SK-N-SH (cell line): ENCODE measurements at regions not wholly inside any gene's neighbourhood (a gene's known extent, or its start where the extent isn't known, plus 50 kb on each side); places are given as distances from the start of the nearest gene placed in this dataset.

ENCODE experiments used
- CTCF ChIA-PET: fragments of 300-600, 350-600 bp; formaldehyde crosslinking; extraction: SDS; loops from one replicate; lab custom pipeline; 2021; lab: Yijun Ruan, JAX
- POLR2A ChIA-PET: fragments of 350-600 bp; sonication (Branson Sonifier 250); formaldehyde crosslinking; extraction: SDS; loops from one replicate; lab custom pipeline; 2020; ENCODE audit warnings: antibody characterized with exemption, inconsistent platforms; lab: Yijun Ruan, JAX
- DNase-seq: peaks from one replicate; pipeline ENCODE4 v3.0.0; 2012
- H2AFZ ChIP-seq: fragments of 200-600 bp; sonication (generic); 2 replicates; pipeline ENCODE4 v1.8.1; 2016; ENCODE audit warnings: antibody characterized with exemption, mild to moderate bottlenecking, low read depth
- H3F3A ChIP-seq: fragments of 200-600 bp; sonication (generic); replicated peaks from 2 replicates; pipeline ENCODE3; 2016; ENCODE audit warnings: antibody characterized with exemption, mild to moderate bottlenecking; ENCODE audit not compliant: insufficient read depth
- H3K27ac ChIP-seq, 2 experiments: fragments of 200-500 bp in 1 of 2; fragments of 200-600 bp in 1 of 2; sonication (Bioruptor generic) in 1 of 2; sonication (generic), shearing (Covaris generic) in 1 of 2; 2 replicates each; pipeline versions ENCODE4 v1.5.1 to v1.6.1; 2014 to 2016; ENCODE audit warnings: low read depth in 2 of 2, inconsistent platforms in 1 of 2, low read length in 1 of 2, mild to moderate bottlenecking in 1 of 2, mixed read lengths in 1 of 2
- H3K27me3 ChIP-seq: fragments of 200-600 bp; sonication (generic), shearing (Covaris generic); 2 replicates; pipeline ENCODE4 v1.6.1; 2016; ENCODE audit warnings: mixed run types; ENCODE audit not compliant: insufficient read depth
- H3K36me3 ChIP-seq, 2 experiments: fragments of 200-500 bp in 1 of 2; fragments of 200-600 bp in 1 of 2; sonication (Bioruptor generic) in 1 of 2; sonication (generic) in 1 of 2; replicated peaks in 1 of 2; 2 replicates each; pipeline versions ENCODE3 to v1.5.1; 2014 to 2016; ENCODE audit warnings: low read length in 1 of 2, mild to moderate bottlenecking in 1 of 2; ENCODE audit not compliant: insufficient read depth in 2 of 2, control insufficient read depth in 1 of 2
- H3K4me1 ChIP-seq, 2 experiments: fragments of 200-500 bp in 1 of 2; fragments of 200-600 bp in 1 of 2; sonication (Bioruptor generic) in 1 of 2; sonication (generic), shearing (Covaris generic) in 1 of 2; 2 replicates each; pipeline versions ENCODE4 v1.5.1 to v1.6.1; 2014 to 2016; ENCODE audit warnings: low read depth in 1 of 2, low read length in 1 of 2, mixed run types in 1 of 2; ENCODE audit not compliant: insufficient read depth in 2 of 2, control insufficient read depth in 1 of 2
- H3K4me2 ChIP-seq: fragments of 200-600 bp; sonication (generic), shearing (Covaris generic); 2 replicates; pipeline ENCODE4 v1.6.1; 2017; ENCODE audit warnings: mixed run types
- H3K4me3 ChIP-seq, 2 experiments: fragments of 200-500 bp in 1 of 2; fragments of 200-600 bp in 1 of 2; sonication (Bioruptor generic) in 1 of 2; sonication (generic), shearing (Covaris generic) in 1 of 2; 2 replicates each; pipeline versions ENCODE4 v1.5.1 to v1.8.1; 2014 to 2016; ENCODE audit warnings: low read depth in 2 of 2, inconsistent platforms in 1 of 2, low read length in 1 of 2, mild to moderate bottlenecking in 1 of 2, mixed read lengths in 1 of 2, moderate library complexity in 1 of 2
- H3K79me2 ChIP-seq: fragments of 200-600 bp; sonication (generic); 2 replicates; pipeline ENCODE4 v1.8.1; 2017; ENCODE audit warnings: mild to moderate bottlenecking; ENCODE audit not compliant: insufficient read depth
- H3K9ac ChIP-seq: fragments of 200-600 bp; sonication (generic); 2 replicates; pipeline ENCODE4 v1.6.1; 2017; ENCODE audit warnings: mixed run types
- H3K9me2 ChIP-seq: fragments of 200-600 bp; sonication (generic); 2 replicates; pipeline ENCODE4 v1.6.1; 2017; ENCODE audit warnings: mixed run types
- H3K9me3 ChIP-seq: fragments of 200-600 bp; sonication (generic); 2 replicates; pipeline ENCODE4 v1.6.1; 2017; ENCODE audit warnings: mixed run types, mild to moderate bottlenecking, moderate library complexity
- H4K20me1 ChIP-seq: fragments of 200-600 bp; sonication (generic); 2 replicates; pipeline ENCODE4 v1.6.1; 2017; ENCODE audit warnings: mild to moderate bottlenecking, mixed run types; ENCODE audit not compliant: insufficient read depth
- ELF1 ChIP-seq: IDR thresholded peaks from 2 replicates; pipeline ENCODE4 v1.4.0; 2012
- FOSL2 ChIP-seq: IDR thresholded peaks from 2 replicates; pipeline ENCODE4 v1.4.0; 2012; ENCODE audit warnings: low read depth, mild to moderate bottlenecking, moderate library complexity, borderline replicate concordance
- JUND ChIP-seq: IDR thresholded peaks from 2 replicates; pipeline ENCODE4 v1.4.0; 2012
- MXI1 ChIP-seq: IDR thresholded peaks from 2 replicates; pipeline ENCODE4 v1.6.1; 2012; ENCODE audit warnings: mild to moderate bottlenecking, low read depth, low read length, improper control_type of control experiment
- NFIC ChIP-seq: IDR thresholded peaks from 2 replicates; pipeline ENCODE4 v1.4.0; 2012; ENCODE audit warnings: borderline replicate concordance
- USF1 ChIP-seq: IDR thresholded peaks from 2 replicates; pipeline ENCODE4 v1.4.0; 2012; ENCODE audit warnings: low read depth, borderline replicate concordance
- YY1 ChIP-seq: IDR thresholded peaks from 2 replicates; pipeline ENCODE4 v1.4.0; 2012; ENCODE audit warnings: low read depth, mild to moderate bottlenecking
- WGBS: methylation state at CpG from one replicate; pipeline ENCODE4 v1.1.6; 2017; ENCODE audit warnings: low lambda C conversion rate; 5-methylcytosine and 5-hydroxymethylcytosine counted together
- TF ChIP-seq, protein P1 (sequence below): IDR thresholded peaks from 2 replicates; pipeline ENCODE4 v1.6.1; 2012; ENCODE audit warnings: mild to moderate bottlenecking, low read depth, low read length, moderate library complexity
- TF ChIP-seq, protein P2 (sequence below): fragments of 150-350 bp; IDR thresholded peaks from 2 replicates; pipeline ENCODE4 v1.6.1; 2016; ENCODE audit warnings: mild to moderate bottlenecking, low read depth, low read length

DNA sequence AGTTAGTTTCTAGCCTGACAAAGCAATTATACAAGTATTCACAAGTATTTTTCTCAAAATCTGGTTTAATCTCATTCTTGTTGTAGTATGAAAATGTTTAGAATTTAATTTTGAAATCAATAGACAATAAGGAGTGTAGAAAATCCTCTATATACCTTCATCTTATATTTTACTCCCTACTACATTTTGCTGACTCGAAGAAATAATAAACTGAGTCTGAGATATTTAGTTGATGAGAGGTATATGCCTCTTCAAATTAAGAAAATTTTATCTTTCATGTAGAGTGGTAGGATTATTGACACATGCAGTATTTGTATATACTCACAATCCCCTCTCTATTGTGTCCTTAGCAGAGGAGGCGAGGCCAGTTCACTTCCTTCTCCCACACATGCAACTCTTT, 477.7 kb downstream of the MAN2A1 start:
- H3K27me3 ChIP-seq, result no peaks in the 10 kb centered on the region
- 73% methylated on average over 2 of the region's 2 CpGs for WGBS
- no peak overlapping the region for H3K4me3 ChIP-seq
- H3K4me1 ChIP-seq, result no peaks in the 10 kb centered on the region
- H3K36me3 ChIP-seq, result no peaks in the 10 kb centered on the region
- no peak overlapping the region for H3K9ac ChIP-seq
- TF ChIP-seq, protein P1, sequence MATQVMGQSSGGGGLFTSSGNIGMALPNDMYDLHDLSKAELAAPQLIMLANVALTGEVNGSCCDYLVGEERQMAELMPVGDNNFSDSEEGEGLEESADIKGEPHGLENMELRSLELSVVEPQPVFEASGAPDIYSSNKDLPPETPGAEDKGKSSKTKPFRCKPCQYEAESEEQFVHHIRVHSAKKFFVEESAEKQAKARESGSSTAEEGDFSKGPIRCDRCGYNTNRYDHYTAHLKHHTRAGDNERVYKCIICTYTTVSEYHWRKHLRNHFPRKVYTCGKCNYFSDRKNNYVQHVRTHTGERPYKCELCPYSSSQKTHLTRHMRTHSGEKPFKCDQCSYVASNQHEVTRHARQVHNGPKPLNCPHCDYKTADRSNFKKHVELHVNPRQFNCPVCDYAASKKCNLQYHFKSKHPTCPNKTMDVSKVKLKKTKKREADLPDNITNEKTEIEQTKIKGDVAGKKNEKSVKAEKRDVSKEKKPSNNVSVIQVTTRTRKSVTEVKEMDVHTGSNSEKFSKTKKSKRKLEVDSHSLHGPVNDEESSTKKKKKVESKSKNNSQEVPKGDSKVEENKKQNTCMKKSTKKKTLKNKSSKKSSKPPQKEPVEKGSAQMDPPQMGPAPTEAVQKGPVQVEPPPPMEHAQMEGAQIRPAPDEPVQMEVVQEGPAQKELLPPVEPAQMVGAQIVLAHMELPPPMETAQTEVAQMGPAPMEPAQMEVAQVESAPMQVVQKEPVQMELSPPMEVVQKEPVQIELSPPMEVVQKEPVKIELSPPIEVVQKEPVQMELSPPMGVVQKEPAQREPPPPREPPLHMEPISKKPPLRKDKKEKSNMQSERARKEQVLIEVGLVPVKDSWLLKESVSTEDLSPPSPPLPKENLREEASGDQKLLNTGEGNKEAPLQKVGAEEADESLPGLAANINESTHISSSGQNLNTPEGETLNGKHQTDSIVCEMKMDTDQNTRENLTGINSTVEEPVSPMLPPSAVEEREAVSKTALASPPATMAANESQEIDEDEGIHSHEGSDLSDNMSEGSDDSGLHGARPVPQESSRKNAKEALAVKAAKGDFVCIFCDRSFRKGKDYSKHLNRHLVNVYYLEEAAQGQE, result no peak
- POLR2A ChIA-PET, result no interaction called here
- CTCF ChIA-PET, result no interaction called here
- H4K20me1 ChIP-seq, result no peaks in the 10 kb centered on the region
- no peak overlapping the region for H3K27ac ChIP-seq
- no peak overlapping the region for H2AFZ ChIP-seq
- no peaks in the 10 kb centered on the region for H3K9me3 ChIP-seq
- H3K9me2 ChIP-seq, result no peaks in the 10 kb centered on the region
- DNase-seq, result no peak
- H3K4me2 ChIP-seq, result no peak overlapping the region
- no peaks in the 10 kb centered on the region for H3F3A ChIP-seq
- H3K79me2 ChIP-seq, result no peaks in the 10 kb centered on the region

- H3K9me3 ChIP-seq, result no peaks in the 10 kb centered on the region
- no peaks in the 10 kb centered on the region for H3K27me3 ChIP-seq
- no peaks in the 10 kb centered on the region for H4K20me1 ChIP-seq
- no peak overlapping the region for H3K4me2 ChIP-seq
- no peak overlapping the region for H2AFZ ChIP-seq
- H3K9ac ChIP-seq, result no peak overlapping the region
- WGBS, result 46% methylated on average over 2 of the region's 2 CpGs
- H3F3A ChIP-seq, result no peaks in the 10 kb centered on the region
- H3K27ac ChIP-seq, result no peak overlapping the region
- H3K4me1 ChIP-seq, result no peaks in the 10 kb centered on the region
- H3K4me3 ChIP-seq, result no peak overlapping the region
- DNase-seq, result no peak
- POLR2A ChIA-PET, result no interaction called here
- CTCF ChIA-PET, result interaction anchor here (0.8 kb wide), 1 partner anchor 468 kb away, joined by 3 read pairs; no protein-coding TSS in a partner anchor
- no peaks in the 10 kb centered on the region for H3K36me3 ChIP-seq
- H3K79me2 ChIP-seq, result no peaks in the 10 kb centered on the region
- H3K9me2 ChIP-seq, result no peaks in the 10 kb centered on the region
- TF ChIP-seq, protein P1, result no peak
- TF ChIP-seq USF1 (no peak), MXI1 (no peak), YY1 (no peak), JUND (no peak), ELF1 (no peak), FOSL2 (no peak), NFIC (no peak)
- TF ChIP-seq, protein P2, sequence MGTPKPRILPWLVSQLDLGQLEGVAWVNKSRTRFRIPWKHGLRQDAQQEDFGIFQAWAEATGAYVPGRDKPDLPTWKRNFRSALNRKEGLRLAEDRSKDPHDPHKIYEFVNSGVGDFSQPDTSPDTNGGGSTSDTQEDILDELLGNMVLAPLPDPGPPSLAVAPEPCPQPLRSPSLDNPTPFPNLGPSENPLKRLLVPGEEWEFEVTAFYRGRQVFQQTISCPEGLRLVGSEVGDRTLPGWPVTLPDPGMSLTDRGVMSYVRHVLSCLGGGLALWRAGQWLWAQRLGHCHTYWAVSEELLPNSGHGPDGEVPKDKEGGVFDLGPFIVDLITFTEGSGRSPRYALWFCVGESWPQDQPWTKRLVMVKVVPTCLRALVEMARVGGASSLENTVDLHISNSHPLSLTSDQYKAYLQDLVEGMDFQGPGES, result no peak
Measured at GRCh38 chr5:110169461-110169860, 479.7 kb downstream of the MAN2A1 start.
